ENCODE measurements at regions not wholly inside any gene's neighbourhood (a gene's known extent, or its start where the extent isn't known, plus 50 kb on each side); places are given as distances from the start of the nearest gene placed in this dataset.

- Histone ChIP-seq H3K27me3 (replicated peaks; ENCODE audit: insufficient read depth) (no peaks in the 10 kb centered on the region), H3K4me3 (no peak overlapping the region), H3K79me2 (ENCODE audit: insufficient read depth) (no peaks in the 10 kb centered on the region), H2AFZ (no peak overlapping the region), H3F3A (ENCODE audit: insufficient read depth) (no peaks in the 10 kb centered on the region), H4K20me1 (ENCODE audit: insufficient read depth) (no peaks in the 10 kb centered on the region), H3K36me3 (ENCODE audit: low read depth) (no peaks in the 10 kb centered on the region), H3K27ac (no peak overlapping the region), H3K9ac (no peak overlapping the region), H3K9me3 (ENCODE audit: low read depth) (no peaks in the 10 kb centered on the region), H3K4me2 (ENCODE audit: unreplicated experiment) (no peak overlapping the region), H3K4me1 (ENCODE audit: insufficient read depth) (no peaks in the 10 kb centered on the region), H3K9me2 (ENCODE audit: insufficient read depth) (no peaks in the 10 kb centered on the region)
- WGBS, 2 experiments (ENCODE audit: low coverage in 1 of 2, low lambda C conversion rate in 2 of 2, missing lambda C conversion rate in 2 of 2), result 37 to 43% methylated on average over 3 of the region's 3 CpGs
- TF ChIP-seq EZH2phosphoT487 (IDR thresholded peaks at IDR 0.05; ENCODE audit: insufficient read depth, low read depth) (no peak), EZH2 (IDR thresholded peaks at IDR 0.05; ENCODE audit: insufficient read depth, poor library complexity, severe bottlenecking) (no peak)
- peak; percentile 3 for DNase-seq
- in situ Hi-C loops (cut with MboI), result no loop called here
Measured at GRCh38 chr2:104919127-104919526, 65.2 kb downstream of the POU3F3 start.

- H3K27ac ChIP-seq, result no peak overlapping the region
- in situ Hi-C loops (cut with MboI), result no loop called here
- H3K79me2 ChIP-seq (ENCODE audit: insufficient read depth), result no peaks in the 10 kb centered on the region
Measured at GRCh38 chr2:104923665-104924064, 69.8 kb downstream of the POU3F3 start.

GRCh38 chr2:104929663-104930062 lies 75.7 kb downstream of the POU3F3 start:
- Histone ChIP-seq H3K4me1 (ENCODE audit: insufficient read depth) (no peaks in the 10 kb centered on the region), H2AFZ (no peak overlapping the region), H3K9ac (no peak overlapping the region), H3K27me3 (replicated peaks; ENCODE audit: insufficient read depth) (peaks cover 13% of the 10 kb centered on the region; the same call in 1 of the 2 replicates), H3K79me2 (ENCODE audit: insufficient read depth) (no peaks in the 10 kb centered on the region), H3K27ac (no peak overlapping the region), H3K4me2 (ENCODE audit: unreplicated experiment) (no peak overlapping the region), H3K4me3 (no peak overlapping the region), H4K20me1 (ENCODE audit: insufficient read depth) (no peaks in the 10 kb centered on the region), H3K36me3 (ENCODE audit: low read depth) (no peaks in the 10 kb centered on the region), H3F3A (ENCODE audit: insufficient read depth) (no peaks in the 10 kb centered on the region), H3K9me2 (ENCODE audit: insufficient read depth) (no peaks in the 10 kb centered on the region), H3K9me3 (ENCODE audit: low read depth) (no peaks in the 10 kb centered on the region)
- TF ChIP-seq EZH2 (IDR thresholded peaks at IDR 0.05; ENCODE audit: insufficient read depth, poor library complexity, severe bottlenecking) (no peak), EZH2phosphoT487 (IDR thresholded peaks at IDR 0.05; ENCODE audit: insufficient read depth, low read depth) (no peak)
- WGBS, 2 experiments (ENCODE audit: low coverage in 1 of 2, low lambda C conversion rate in 2 of 2, missing lambda C conversion rate in 2 of 2), result 44 to 50% methylated on average over 4 of the region's 4 CpGs
- no peak for DNase-seq
- in situ Hi-C loops (cut with MboI), result no loop called here

More at GRCh38 chr2:104923665-104924064, 69.8 kb downstream of the POU3F3 start:
- no peaks in the 10 kb centered on the region for H3K9me2 ChIP-seq (ENCODE audit: insufficient read depth)
- no peaks in the 10 kb centered on the region for H3K27me3 ChIP-seq (replicated peaks; ENCODE audit: insufficient read depth)
- no peak overlapping the region for H3K4me3 ChIP-seq
- no peak overlapping the region for H3K4me2 ChIP-seq (ENCODE audit: unreplicated experiment)
- no peaks in the 10 kb centered on the region for H3K4me1 ChIP-seq (ENCODE audit: insufficient read depth)
- H4K20me1 ChIP-seq (ENCODE audit: insufficient read depth), result no peaks in the 10 kb centered on the region
- no peaks in the 10 kb centered on the region for H3K36me3 ChIP-seq (ENCODE audit: low read depth)
- 48 to 51% methylated on average over 3 of the region's 3 CpGs for WGBS, 2 experiments (ENCODE audit: low coverage in 1 of 2, low lambda C conversion rate in 2 of 2, missing lambda C conversion rate in 2 of 2)
- no peaks in the 10 kb centered on the region for H3K9me3 ChIP-seq (ENCODE audit: low read depth)
- H3K9ac ChIP-seq, result no peak overlapping the region
- TF ChIP-seq EZH2 (IDR thresholded peaks at IDR 0.05; ENCODE audit: insufficient read depth, poor library complexity, severe bottlenecking), result no peak
- TF ChIP-seq EZH2phosphoT487 (IDR thresholded peaks at IDR 0.05; ENCODE audit: insufficient read depth, low read depth), result no peak
- H2AFZ ChIP-seq, result no peak overlapping the region
- no peak for DNase-seq
- H3F3A ChIP-seq (ENCODE audit: insufficient read depth), result no peaks in the 10 kb centered on the region

GRCh38 chr2:104930732-104931131 lies 76.8 kb downstream of the POU3F3 start:
- TF ChIP-seq EZH2 (IDR thresholded peaks at IDR 0.05; ENCODE audit: insufficient read depth, poor library complexity, severe bottlenecking), result no peak
- no peak for TF ChIP-seq EZH2phosphoT487 (IDR thresholded peaks at IDR 0.05; ENCODE audit: insufficient read depth, low read depth)
- H3F3A ChIP-seq (ENCODE audit: insufficient read depth), result no peaks in the 10 kb centered on the region
- no peak overlapping the region for H3K4me2 ChIP-seq (ENCODE audit: unreplicated experiment)
- 36 to 45% methylated on average over 3 of the region's 3 CpGs for WGBS, 2 experiments (ENCODE audit: low coverage in 1 of 2, low lambda C conversion rate in 2 of 2, missing lambda C conversion rate in 2 of 2)
- no peaks in the 10 kb centered on the region for H4K20me1 ChIP-seq (ENCODE audit: insufficient read depth)
- H3K9me2 ChIP-seq (ENCODE audit: insufficient read depth), result no peaks in the 10 kb centered on the region
- no peaks in the 10 kb centered on the region for H3K79me2 ChIP-seq (ENCODE audit: insufficient read depth)
- DNase-seq, result no peak
- no peak overlapping the region for H3K27ac ChIP-seq
- in situ Hi-C loops (cut with MboI), result no loop called here
- H3K9me3 ChIP-seq (ENCODE audit: low read depth), result no peaks in the 10 kb centered on the region
- no peaks in the 10 kb centered on the region for H3K36me3 ChIP-seq (ENCODE audit: low read depth)
- H3K4me3 ChIP-seq, result no peak overlapping the region
- H2AFZ ChIP-seq, result no peak overlapping the region
- H3K27me3 ChIP-seq (replicated peaks; ENCODE audit: insufficient read depth), result peaks cover 13% of the 10 kb centered on the region; the same call in 1 of the 2 replicates
- no peaks in the 10 kb centered on the region for H3K4me1 ChIP-seq (ENCODE audit: insufficient read depth)
- no peak overlapping the region for H3K9ac ChIP-seq

GRCh38 chr2:104932243-104932642 lies 78.3 kb downstream of the POU3F3 start:
- in situ Hi-C loops (cut with MboI), result no loop called here
- Histone ChIP-seq H3K9me3 (ENCODE audit: low read depth) (no peaks in the 10 kb centered on the region), H2AFZ (no peak overlapping the region), H3F3A (ENCODE audit: insufficient read depth) (no peaks in the 10 kb centered on the region), H3K9ac (no peak overlapping the region), H3K4me3 (no peak overlapping the region), H3K27me3 (replicated peaks; ENCODE audit: insufficient read depth) (peaks cover 13% of the 10 kb centered on the region; the same call in 1 of the 2 replicates), H4K20me1 (ENCODE audit: insufficient read depth) (no peaks in the 10 kb centered on the region), H3K36me3 (ENCODE audit: low read depth) (no peaks in the 10 kb centered on the region), H3K27ac (no peak overlapping the region), H3K79me2 (ENCODE audit: insufficient read depth) (no peaks in the 10 kb centered on the region), H3K4me2 (ENCODE audit: unreplicated experiment) (no peak overlapping the region), H3K9me2 (ENCODE audit: insufficient read depth) (no peaks in the 10 kb centered on the region), H3K4me1 (ENCODE audit: insufficient read depth) (no peaks in the 10 kb centered on the region)
- no peak for DNase-seq
- TF ChIP-seq EZH2 (IDR thresholded peaks at IDR 0.05; ENCODE audit: insufficient read depth, poor library complexity, severe bottlenecking) (no peak), EZH2phosphoT487 (IDR thresholded peaks at IDR 0.05; ENCODE audit: insufficient read depth, low read depth) (no peak)
- WGBS, 2 experiments (ENCODE audit: low coverage in 1 of 2, low lambda C conversion rate in 2 of 2, missing lambda C conversion rate in 2 of 2), result 18 to 24% methylated on average over 4 of the region's 4 CpGs
